Loucy (cell line): ENCODE measurements at regions not wholly inside any gene's neighbourhood (a gene's known extent, or its start where the extent isn't known, plus 50 kb on each side); places are given as distances from the start of the nearest gene placed in this dataset.
"Not testable (repeated sequence)": the region's sequence is repeated elsewhere in the genome, so short reads cannot be mapped to it uniquely, and the experiment has no call there.

Experiments used
- CTCF ChIP-seq: fragments of 200-600 bp; sonication (generic); conservative IDR thresholded peaks from 2 replicates; pipeline ENCODE4 v1.5.1; 2014; ENCODE audit warnings: mild to moderate bottlenecking, antibody characterized with exemption, low read length
- EZH2phosphoT487 ChIP-seq: fragments of 200-600 bp; IDR thresholded peaks from 2 replicates; pipeline ENCODE4 v1.6.1; 2018; ENCODE audit warnings: antibody characterized with exemption, mild to moderate bottlenecking, moderate library complexity, borderline replicate concordance

- TF ChIP-seq CTCF, EZH2phosphoT487: not testable (repeated sequence)
Observed at GRCh38 chr10:35280246-35280645, 56.1 kb upstream of the CCNY start.
